T-helper 2 cell treated with Interferon-gamma antibody and Interleukin-4, amounts not matched to agents 5 μg/mL and 100 μg/mL, for 36 hours (primary cell): ENCODE measurements at regions not wholly inside any gene's neighbourhood (a gene's known extent, or its start where the extent isn't known, plus 50 kb on each side); places are given as distances from the start of the nearest gene placed in this dataset.
"Not testable (repeated sequence)": the region's sequence is repeated elsewhere in the genome, so short reads cannot be mapped to it uniquely, and the experiment has no call there.

Source experiments
- DNase-seq: peaks from one replicate; pipeline ENCODE4 v3.0.0; 2021; ENCODE audit warnings: low spot score
- H3K27ac Mint-ChIP-seq: one replicate; pipeline ENCODE4 v1.8.0; 2021; ENCODE audit warnings: mild to moderate bottlenecking, mixed read lengths
- H3K27me3 Mint-ChIP-seq: one replicate; pipeline ENCODE4 v1.8.0; 2021; ENCODE audit warnings: low read depth, mixed read lengths
- H3K36me3 Mint-ChIP-seq: one replicate; pipeline ENCODE4 v1.8.0; 2021; ENCODE audit warnings: low read depth, mixed read lengths
- H3K4me1 Mint-ChIP-seq: one replicate; pipeline ENCODE4 v1.8.0; 2021; ENCODE audit warnings: low read depth, mixed read lengths
- H3K4me3 Mint-ChIP-seq: one replicate; pipeline ENCODE4 v1.8.0; 2022; ENCODE audit warnings: mild to moderate bottlenecking, moderate library complexity, mixed read lengths
- H3K9me3 Mint-ChIP-seq: one replicate; pipeline ENCODE4 v1.8.0; 2021; ENCODE audit warnings: mixed read lengths

GRCh38 chr12:34220079-34220478, 197.8 kb downstream of the ALG10 start:
- not testable (repeated sequence) for H3K9me3 Mint-ChIP-seq, H3K27me3 Mint-ChIP-seq, H3K27ac Mint-ChIP-seq, H3K36me3 Mint-ChIP-seq, H3K4me3 Mint-ChIP-seq, H3K4me1 Mint-ChIP-seq, DNase-seq

GRCh38 chr12:34223640-34224039, 201.3 kb downstream of the ALG10 start:
- Mint-ChIP-seq H3K27me3 (no peaks in the 10 kb centered on the region), H3K27ac (no peak overlapping the region), H3K4me1 (no peaks in the 10 kb centered on the region), H3K9me3 (peaks cover 4% of the 10 kb centered on the region), H3K4me3 (no peak overlapping the region), H3K36me3 (no peaks in the 10 kb centered on the region)
- DNase-seq = no peak

- H3K27ac Mint-ChIP-seq, H3K9me3 Mint-ChIP-seq, H3K4me3 Mint-ChIP-seq, DNase-seq, H3K36me3 Mint-ChIP-seq, H3K27me3 Mint-ChIP-seq, H3K4me1 Mint-ChIP-seq: not testable (repeated sequence)
Measured at GRCh38 chr12:34226044-34226443, 203.7 kb downstream of the ALG10 start.

GRCh38 chr12:34228046-34228445, 205.8 kb downstream of the ALG10 start:
- H3K27ac Mint-ChIP-seq, H3K9me3 Mint-ChIP-seq, H3K4me1 Mint-ChIP-seq, DNase-seq, H3K4me3 Mint-ChIP-seq, H3K36me3 Mint-ChIP-seq, H3K27me3 Mint-ChIP-seq: not testable (repeated sequence)

- not testable (repeated sequence) for H3K27me3 Mint-ChIP-seq, DNase-seq, H3K4me3 Mint-ChIP-seq, H3K27ac Mint-ChIP-seq, H3K36me3 Mint-ChIP-seq, H3K9me3 Mint-ChIP-seq, H3K4me1 Mint-ChIP-seq
Measured at GRCh38 chr12:34229033-34229432, 206.7 kb downstream of the ALG10 start.

GRCh38 chr12:34233618-34234017, 211.3 kb downstream of the ALG10 start:
- H3K36me3 Mint-ChIP-seq = no peaks in the 10 kb centered on the region
- no peak overlapping the region for H3K27ac Mint-ChIP-seq
- H3K9me3 Mint-ChIP-seq = no peaks in the 10 kb centered on the region
- DNase-seq = no peak
- no peak overlapping the region for H3K4me3 Mint-ChIP-seq
- H3K4me1 Mint-ChIP-seq = no peaks in the 10 kb centered on the region
- H3K27me3 Mint-ChIP-seq = no peaks in the 10 kb centered on the region

- H3K27ac Mint-ChIP-seq = no peak overlapping the region
- DNase-seq = no peak
- no peaks in the 10 kb centered on the region for H3K9me3 Mint-ChIP-seq
- H3K4me1 Mint-ChIP-seq = no peaks in the 10 kb centered on the region
- no peak overlapping the region for H3K4me3 Mint-ChIP-seq
- H3K27me3 Mint-ChIP-seq = no peaks in the 10 kb centered on the region
- H3K36me3 Mint-ChIP-seq = no peaks in the 10 kb centered on the region
Measured at GRCh38 chr12:34236073-34236472, 213.8 kb downstream of the ALG10 start.

GRCh38 chr12:34244608-34245007, 222.3 kb downstream of the ALG10 start:
- H3K27ac Mint-ChIP-seq = no peak overlapping the region
- no peaks in the 10 kb centered on the region for H3K4me1 Mint-ChIP-seq
- no peak overlapping the region for H3K4me3 Mint-ChIP-seq
- no peak for DNase-seq
- no peaks in the 10 kb centered on the region for H3K27me3 Mint-ChIP-seq
- H3K36me3 Mint-ChIP-seq = no peaks in the 10 kb centered on the region
- H3K9me3 Mint-ChIP-seq = no peaks in the 10 kb centered on the region

- H3K27ac Mint-ChIP-seq = no peak overlapping the region
- no peaks in the 10 kb centered on the region for H3K9me3 Mint-ChIP-seq
- no peak for DNase-seq
- no peaks in the 10 kb centered on the region for H3K27me3 Mint-ChIP-seq
- no peaks in the 10 kb centered on the region for H3K36me3 Mint-ChIP-seq
- no peaks in the 10 kb centered on the region for H3K4me1 Mint-ChIP-seq
- no peak overlapping the region for H3K4me3 Mint-ChIP-seq
Measured at GRCh38 chr12:34249271-34249670, 227.0 kb downstream of the ALG10 start.

GRCh38 chr12:34251879-34252278, 229.6 kb downstream of the ALG10 start:
- DNase-seq, H3K4me1 Mint-ChIP-seq, H3K27ac Mint-ChIP-seq, H3K9me3 Mint-ChIP-seq, H3K36me3 Mint-ChIP-seq, H3K4me3 Mint-ChIP-seq, H3K27me3 Mint-ChIP-seq: not testable (repeated sequence)

- H3K27ac Mint-ChIP-seq = no peak overlapping the region
- no peaks in the 10 kb centered on the region for H3K9me3 Mint-ChIP-seq
- H3K36me3 Mint-ChIP-seq = no peaks in the 10 kb centered on the region
- no peaks in the 10 kb centered on the region for H3K27me3 Mint-ChIP-seq
- H3K4me1 Mint-ChIP-seq = no peaks in the 10 kb centered on the region
- no peak for DNase-seq
- H3K4me3 Mint-ChIP-seq = no peak overlapping the region
Measured at GRCh38 chr12:34253674-34254073, 231.4 kb downstream of the ALG10 start.

GRCh38 chr12:34257093-34257492, 234.8 kb downstream of the ALG10 start:
- H3K27ac Mint-ChIP-seq = no peak overlapping the region
- H3K9me3 Mint-ChIP-seq = no peaks in the 10 kb centered on the region
- no peaks in the 10 kb centered on the region for H3K27me3 Mint-ChIP-seq
- no peaks in the 10 kb centered on the region for H3K36me3 Mint-ChIP-seq
- no peak overlapping the region for H3K4me3 Mint-ChIP-seq
- no peak for DNase-seq
- H3K4me1 Mint-ChIP-seq = no peaks in the 10 kb centered on the region

GRCh38 chr12:34262140-34262539, 239.8 kb downstream of the ALG10 start:
- H3K4me1 Mint-ChIP-seq, H3K27ac Mint-ChIP-seq, H3K36me3 Mint-ChIP-seq, H3K4me3 Mint-ChIP-seq, DNase-seq, H3K27me3 Mint-ChIP-seq: not testable (repeated sequence)
- peaks cover 26% of the 10 kb centered on the region for H3K9me3 Mint-ChIP-seq

- Mint-ChIP-seq H3K9me3 (peaks cover 31% of the 10 kb centered on the region), H3K4me3 (no peak overlapping the region), H3K4me1 (no peaks in the 10 kb centered on the region), H3K36me3 (no peaks in the 10 kb centered on the region), H3K27ac (no peak overlapping the region), H3K27me3 (no peaks in the 10 kb centered on the region)
- DNase-seq = no peak
Measured at GRCh38 chr12:34264110-34264509, 241.8 kb downstream of the ALG10 start.

GRCh38 chr12:34273703-34274102, 251.4 kb downstream of the ALG10 start:
- not testable (repeated sequence) for H3K4me3 Mint-ChIP-seq, H3K27ac Mint-ChIP-seq, H3K27me3 Mint-ChIP-seq

More at GRCh38 chr12:34273703-34274102, 251.4 kb downstream of the ALG10 start:
- DNase-seq, H3K36me3 Mint-ChIP-seq, H3K4me1 Mint-ChIP-seq: not testable (repeated sequence)
- peaks cover 20% of the 10 kb centered on the region for H3K9me3 Mint-ChIP-seq
